ENCODE measurements at regions not wholly inside any gene's neighbourhood (a gene's known extent, or its start where the extent isn't known, plus 50 kb on each side); places are given as distances from the start of the nearest gene placed in this dataset.

GRCh38 chr2:150267651-150268415 lies 219.6 kb downstream of the RND3 start:
- peaks cover 2% of the 10 kb centered on the region for H3K4me1 ChIP-seq (ENCODE audit: control insufficient read depth, extremely low read depth, insufficient read depth, low read length)
- TF ChIP-seq EZH2 (IDR thresholded peaks at IDR 0.05; ENCODE audit: low read length, missing control alignments) = no peak
- TF ChIP-seq, protein P1, sequence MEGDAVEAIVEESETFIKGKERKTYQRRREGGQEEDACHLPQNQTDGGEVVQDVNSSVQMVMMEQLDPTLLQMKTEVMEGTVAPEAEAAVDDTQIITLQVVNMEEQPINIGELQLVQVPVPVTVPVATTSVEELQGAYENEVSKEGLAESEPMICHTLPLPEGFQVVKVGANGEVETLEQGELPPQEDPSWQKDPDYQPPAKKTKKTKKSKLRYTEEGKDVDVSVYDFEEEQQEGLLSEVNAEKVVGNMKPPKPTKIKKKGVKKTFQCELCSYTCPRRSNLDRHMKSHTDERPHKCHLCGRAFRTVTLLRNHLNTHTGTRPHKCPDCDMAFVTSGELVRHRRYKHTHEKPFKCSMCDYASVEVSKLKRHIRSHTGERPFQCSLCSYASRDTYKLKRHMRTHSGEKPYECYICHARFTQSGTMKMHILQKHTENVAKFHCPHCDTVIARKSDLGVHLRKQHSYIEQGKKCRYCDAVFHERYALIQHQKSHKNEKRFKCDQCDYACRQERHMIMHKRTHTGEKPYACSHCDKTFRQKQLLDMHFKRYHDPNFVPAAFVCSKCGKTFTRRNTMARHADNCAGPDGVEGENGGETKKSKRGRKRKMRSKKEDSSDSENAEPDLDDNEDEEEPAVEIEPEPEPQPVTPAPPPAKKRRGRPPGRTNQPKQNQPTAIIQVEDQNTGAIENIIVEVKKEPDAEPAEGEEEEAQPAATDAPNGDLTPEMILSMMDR (conservative IDR thresholded peaks at IDR 0.05 in 1 of 2, IDR thresholded peaks at IDR 0.05 in 1 of 2; ENCODE audit: low read depth in 1 of 2, low read length in 2 of 2) = no peak
- DNase-seq (ENCODE audit: low read depth in 2 of 2) = no peak
- no peak overlapping the region for H2AFZ ChIP-seq (ENCODE audit: low read length)
- no peaks in the 10 kb centered on the region for H4K20me1 ChIP-seq (ENCODE audit: control insufficient read depth, extremely low read depth, insufficient read depth, low read length)
- no peaks in the 10 kb centered on the region for H3K36me3 ChIP-seq (ENCODE audit: control insufficient read depth, insufficient read depth, low read length)
- no peak overlapping the region for H3K27ac ChIP-seq (ENCODE audit: insufficient read depth, low read length)
- H3K4me3 ChIP-seq (replicated peaks in 1 of 4; ENCODE audit: control extremely low read depth in 1 of 4, insufficient read depth in 1 of 4, low read depth in 3 of 4, low read length in 4 of 4) = no peak overlapping the region
- no peaks in the 10 kb centered on the region for H3K79me2 ChIP-seq (ENCODE audit: control insufficient read depth, insufficient read depth, low read length)
- no peak overlapping the region for H3K4me2 ChIP-seq (ENCODE audit: extremely low read depth, insufficient read depth, low read length)
- no peaks in the 10 kb centered on the region for H3K9me3 ChIP-seq (ENCODE audit: control insufficient read depth, insufficient read depth, low read depth, low read length)
- no peaks in the 10 kb centered on the region for H3K27me3 ChIP-seq (ENCODE audit: control insufficient read depth, insufficient read depth, low read length)
- no peak overlapping the region for H3K9ac ChIP-seq (ENCODE audit: insufficient read depth, low read length)

GRCh38 chr2:150266931-150267330 lies 220.5 kb downstream of the RND3 start:
- no peak for DNase-seq (ENCODE audit: low read depth in 2 of 2)
- Histone ChIP-seq H4K20me1 (ENCODE audit: control insufficient read depth, extremely low read depth, insufficient read depth, low read length) (no peaks in the 10 kb centered on the region), H2AFZ (ENCODE audit: low read length) (no peak overlapping the region), H3K27me3 (ENCODE audit: control insufficient read depth, insufficient read depth, low read length) (no peaks in the 10 kb centered on the region), H3K36me3 (ENCODE audit: control insufficient read depth, insufficient read depth, low read length) (no peaks in the 10 kb centered on the region), H3K4me2 (ENCODE audit: extremely low read depth, insufficient read depth, low read length) (no peak overlapping the region), H3K79me2 (ENCODE audit: control insufficient read depth, insufficient read depth, low read length) (no peaks in the 10 kb centered on the region), H3K4me1 (ENCODE audit: control insufficient read depth, extremely low read depth, insufficient read depth, low read length) (no peaks in the 10 kb centered on the region), H3K27ac (ENCODE audit: insufficient read depth, low read length) (no peak overlapping the region), H3K9me3 (ENCODE audit: control insufficient read depth, insufficient read depth, low read depth, low read length) (no peaks in the 10 kb centered on the region), H3K4me3 (replicated peaks in 1 of 4; ENCODE audit: control extremely low read depth in 1 of 4, insufficient read depth in 1 of 4, low read depth in 3 of 4, low read length in 4 of 4) (no peak overlapping the region), H3K9ac (ENCODE audit: insufficient read depth, low read length) (no peak overlapping the region)
- TF ChIP-seq EZH2 (IDR thresholded peaks at IDR 0.05; ENCODE audit: low read length, missing control alignments) = no peak
- TF ChIP-seq, protein P1 (conservative IDR thresholded peaks at IDR 0.05 in 1 of 2, IDR thresholded peaks at IDR 0.05 in 1 of 2; ENCODE audit: low read depth in 1 of 2, low read length in 2 of 2) = no peak

DNA sequence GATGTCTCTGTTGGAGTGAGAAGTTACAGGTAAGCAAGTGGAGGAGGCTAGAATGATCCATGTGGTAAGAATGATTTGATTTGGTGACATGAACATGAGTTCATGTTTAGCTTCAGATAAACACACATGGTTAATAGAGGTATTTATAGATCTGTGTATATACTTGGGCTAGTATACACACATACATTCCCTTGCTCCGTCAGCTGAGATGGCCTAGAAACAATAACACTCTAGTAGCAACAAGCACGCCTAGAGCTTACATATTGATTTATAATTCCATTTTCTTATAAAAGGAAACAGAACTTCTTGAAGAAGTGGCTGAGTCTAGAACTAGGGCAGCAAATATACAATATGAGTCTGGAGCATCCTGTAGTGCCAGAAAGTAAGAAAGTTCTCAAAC lies 223.0 kb downstream of the RND3 start:
- H4K20me1 ChIP-seq (ENCODE audit: control insufficient read depth, extremely low read depth, insufficient read depth, low read length) = no peaks in the 10 kb centered on the region
- no peak overlapping the region for H3K27ac ChIP-seq (ENCODE audit: insufficient read depth, low read length)
- no peak overlapping the region for H3K9ac ChIP-seq (ENCODE audit: insufficient read depth, low read length)
- no peaks in the 10 kb centered on the region for H3K36me3 ChIP-seq (ENCODE audit: control insufficient read depth, insufficient read depth, low read length)
- peaks cover 3% of the 10 kb centered on the region for H3K4me1 ChIP-seq (ENCODE audit: control insufficient read depth, extremely low read depth, insufficient read depth, low read length)
- no peak overlapping the region for H3K4me3 ChIP-seq (replicated peaks in 1 of 4; ENCODE audit: control extremely low read depth in 1 of 4, insufficient read depth in 1 of 4, low read depth in 3 of 4, low read length in 4 of 4)
- DNase-seq (ENCODE audit: low read depth in 2 of 2) = no peak
- H3K4me2 ChIP-seq (ENCODE audit: extremely low read depth, insufficient read depth, low read length) = no peak overlapping the region
- no peaks in the 10 kb centered on the region for H3K27me3 ChIP-seq (ENCODE audit: control insufficient read depth, insufficient read depth, low read length)
- TF ChIP-seq EZH2 (IDR thresholded peaks at IDR 0.05; ENCODE audit: low read length, missing control alignments) = no peak
- TF ChIP-seq, protein P1 (conservative IDR thresholded peaks at IDR 0.05 in 1 of 2, IDR thresholded peaks at IDR 0.05 in 1 of 2; ENCODE audit: low read depth in 1 of 2, low read length in 2 of 2) = no peak
- H3K79me2 ChIP-seq (ENCODE audit: control insufficient read depth, insufficient read depth, low read length) = no peaks in the 10 kb centered on the region
- no peaks in the 10 kb centered on the region for H3K9me3 ChIP-seq (ENCODE audit: control insufficient read depth, insufficient read depth, low read depth, low read length)
- H2AFZ ChIP-seq (ENCODE audit: low read length) = no peak overlapping the region

Data from fibroblast of lung (primary cell).